Mesenchymal stem cell (in vitro differentiated cells and primary cell): ENCODE measurements at regions not wholly inside any gene's neighbourhood (a gene's known extent, or its start where the extent isn't known, plus 50 kb on each side); places are given as distances from the start of the nearest gene placed in this dataset.

Experiments used
- DNase-seq: peaks from one replicate; pipeline ENCODE4 v3.0.0-alpha.2; 2013
- H2AFZ ChIP-seq: one replicate; pipeline ENCODE4 v1.6.1; 2013; ENCODE audit warnings: low read depth, mild to moderate bottlenecking, control low read depth, inconsistent platforms, low read length, moderate library complexity
- H2AK5ac ChIP-seq: 2 replicates; pipeline ENCODE4 v1.6.1; 2013; ENCODE audit warnings: low read length, moderate library complexity, mild to moderate bottlenecking, inconsistent platforms; ENCODE audit not compliant: severe bottlenecking
- H2BK120ac ChIP-seq: one replicate; pipeline ENCODE4 v1.6.1; 2013; ENCODE audit warnings: low read depth, mild to moderate bottlenecking, inconsistent platforms, low read length, moderate library complexity
- H2BK12ac ChIP-seq, 2 experiments: one replicate each; pipeline ENCODE4 v1.6.1; 2013; ENCODE audit warnings: inconsistent platforms in 2 of 2, low read length in 2 of 2, mild to moderate bottlenecking in 2 of 2, moderate library complexity in 2 of 2, control low read depth in 1 of 2
- H2BK15ac ChIP-seq: one replicate; pipeline ENCODE4 v1.6.1; 2013; ENCODE audit warnings: mild to moderate bottlenecking, low read depth, inconsistent platforms; ENCODE audit not compliant: poor library complexity, severe bottlenecking
- H2BK5ac ChIP-seq: 2 replicates; pipeline ENCODE4 v1.6.1; 2013; ENCODE audit warnings: low read depth, mild to moderate bottlenecking, low read length, control low read depth, inconsistent platforms; ENCODE audit not compliant: poor library complexity, severe bottlenecking
- H3K14ac ChIP-seq, 2 experiments: one replicate each; pipeline ENCODE4 v1.6.1; 2013; ENCODE audit warnings: inconsistent platforms in 2 of 2, low read length in 2 of 2, control low read depth in 1 of 2, mild to moderate bottlenecking in 1 of 2, moderate library complexity in 1 of 2
- H3K18ac ChIP-seq, 2 experiments: one replicate each; pipeline ENCODE4 v1.6.1; 2013; ENCODE audit warnings: inconsistent platforms in 2 of 2, low read length in 2 of 2, control low read depth in 1 of 2, low read depth in 1 of 2, mild to moderate bottlenecking in 1 of 2
- H3K23ac ChIP-seq, 2 experiments: one replicate each; pipeline ENCODE4 v1.6.1; 2013; ENCODE audit warnings: inconsistent platforms in 2 of 2, low read length in 2 of 2, mild to moderate bottlenecking in 2 of 2, moderate library complexity in 2 of 2, control low read depth in 1 of 2
- H3K27ac ChIP-seq: 2 replicates; pipeline ENCODE4 v1.5.1; 2013; ENCODE audit warnings: mild to moderate bottlenecking, moderate library complexity, low read length, control low read depth, inconsistent platforms; ENCODE audit not compliant: poor library complexity, severe bottlenecking
- H3K27me3 ChIP-seq, 2 experiments: 2 replicates each; pipeline versions ENCODE4 v1.6.1 to v1.7.0; 2013; ENCODE audit warnings: low read length in 2 of 2, mild to moderate bottlenecking in 2 of 2, moderate library complexity in 2 of 2, control low read depth in 1 of 2, inconsistent platforms in 1 of 2; ENCODE audit not compliant: control insufficient read depth in 1 of 2, insufficient read depth in 1 of 2
- H3K36me3 ChIP-seq, 2 experiments: 2 replicates each; pipeline versions ENCODE4 v1.6.1 to v1.7.0; 2013; ENCODE audit warnings: low read length in 2 of 2, control low read depth in 1 of 2, inconsistent platforms in 1 of 2, low read depth in 1 of 2, mild to moderate bottlenecking in 1 of 2; ENCODE audit not compliant: insufficient read depth in 2 of 2, control insufficient read depth in 1 of 2
- H3K4ac ChIP-seq, 2 experiments: one replicate each; pipeline ENCODE4 v1.6.1; 2013; ENCODE audit warnings: inconsistent platforms in 2 of 2, low read length in 2 of 2, mild to moderate bottlenecking in 2 of 2, moderate library complexity in 2 of 2, control low read depth in 1 of 2, low read depth in 1 of 2
- H3K4me1 ChIP-seq: 2 replicates; pipeline ENCODE4 v1.6.1; 2013; ENCODE audit warnings: low read depth, low read length, control low read depth; ENCODE audit not compliant: control insufficient read depth, insufficient read depth
- H3K4me2 ChIP-seq: 2 replicates; pipeline ENCODE4 v1.6.1; 2013; ENCODE audit warnings: low read length, mild to moderate bottlenecking, inconsistent platforms; ENCODE audit not compliant: poor library complexity, severe bottlenecking
- H3K4me3 ChIP-seq, 2 experiments: 2 replicates each; pipeline versions ENCODE4 v1.5.1 to v1.7.0; 2013; ENCODE audit warnings: low read length in 2 of 2, mild to moderate bottlenecking in 2 of 2, control low read depth in 1 of 2, low read depth in 1 of 2; ENCODE audit not compliant: insufficient read depth in 1 of 2
- H3K79me1 ChIP-seq: replicated peaks from 2 replicates; pipeline ENCODE4 v1.6.1; 2013; ENCODE audit warnings: mild to moderate bottlenecking, control low read depth, low read length, inconsistent platforms; ENCODE audit not compliant: poor library complexity, severe bottlenecking
- H3K9ac ChIP-seq: 2 replicates; pipeline ENCODE4 v1.7.0; 2013; ENCODE audit warnings: mild to moderate bottlenecking, low read length, moderate library complexity
- H3K9me3 ChIP-seq: 2 replicates; pipeline ENCODE4 v1.7.0; 2013; ENCODE audit warnings: mild to moderate bottlenecking, low read length; ENCODE audit not compliant: control insufficient read depth
- H4K8ac ChIP-seq: one replicate; pipeline ENCODE4 v1.6.1; 2013; ENCODE audit warnings: inconsistent platforms, mild to moderate bottlenecking, low read length, moderate library complexity
- H4K91ac ChIP-seq: one replicate; pipeline ENCODE4 v1.6.1; 2013; ENCODE audit warnings: mild to moderate bottlenecking, low read length, inconsistent platforms
- WGBS: methylation state at CpG from one replicate; pipeline ENCODE4 v1.1.7; 2013; ENCODE audit warnings: mixed read lengths; 5-methylcytosine and 5-hydroxymethylcytosine counted together

- H3K27ac ChIP-seq = no peak overlapping the region
- no peak overlapping the region for H2BK5ac ChIP-seq
- H3K36me3 ChIP-seq = no peaks in the 10 kb centered on the region
- no peak overlapping the region for H3K4ac ChIP-seq
- H3K9me3 ChIP-seq = peaks cover 11% of the 10 kb centered on the region
- H3K18ac ChIP-seq = no peak overlapping the region
- no peak overlapping the region for H2BK120ac ChIP-seq
- no peak overlapping the region for H3K23ac ChIP-seq
- no peak overlapping the region for H2AK5ac ChIP-seq
- peaks cover 7% of the 10 kb centered on the region for H3K4me1 ChIP-seq
- no peak overlapping the region for H4K91ac ChIP-seq
- H3K9ac ChIP-seq = no peak overlapping the region
- no peak overlapping the region for H2AFZ ChIP-seq
- H2BK12ac ChIP-seq = no peak overlapping the region
- no peak overlapping the region for H3K4me3 ChIP-seq
- WGBS = 97% methylated on average over 10 of the region's 10 CpGs
- H3K14ac ChIP-seq = no peak overlapping the region
- H4K8ac ChIP-seq = no peak overlapping the region
- H3K4me2 ChIP-seq = no peak overlapping the region
- peaks cover 5 to 30% of the 10 kb centered on the region in 2 experiments for H3K27me3 ChIP-seq
- no peaks in the 10 kb centered on the region for H3K79me1 ChIP-seq
- H2BK15ac ChIP-seq = no peak overlapping the region
- no peak for DNase-seq
Measured at GRCh38 chr6:6780231-6780630, 191.7 kb downstream of the LY86 start.

- H3K4me2 ChIP-seq = peak overlapping the region; percentile 33
- peaks cover 7% of the 10 kb centered on the region for H3K4me1 ChIP-seq
- 0% methylated on average over 1 of the region's 3 CpGs for WGBS
- H3K9ac ChIP-seq = peak overlapping the region; percentile 25
- no peak overlapping the region for H2BK120ac ChIP-seq
- H2BK5ac ChIP-seq = no peak overlapping the region
- no peaks in the 10 kb centered on the region for H3K36me3 ChIP-seq
- H4K8ac ChIP-seq = no peak overlapping the region
- peaks cover 7% of the 10 kb centered on the region for H3K9me3 ChIP-seq
- no peak overlapping the region for H3K4ac ChIP-seq
- H3K27me3 ChIP-seq = peaks cover 3 to 25% of the 10 kb centered on the region in 2 experiments
- H2BK15ac ChIP-seq = no peak overlapping the region
- H4K91ac ChIP-seq = no peak overlapping the region
- no peak overlapping the region for H2AFZ ChIP-seq
- peak overlapping the region; percentile 62 for H3K27ac ChIP-seq
- H2BK12ac ChIP-seq = no peak overlapping the region
- H3K23ac ChIP-seq = no peak overlapping the region
- no peak overlapping the region for H3K18ac ChIP-seq
- DNase-seq = peak; percentile 92
- H3K14ac ChIP-seq = no peak overlapping the region
- H2AK5ac ChIP-seq = no peak overlapping the region
- peak overlapping the region in 1 of 2 experiments; percentile 61 for H3K4me3 ChIP-seq
- H3K79me1 ChIP-seq = no peaks in the 10 kb centered on the region
Measured at GRCh38 chr6:6781172-6781872, 192.8 kb downstream of the LY86 start.

GRCh38 chr6:6781873-6782227, 193.3 kb downstream of the LY86 start:
- H3K9ac ChIP-seq = peak overlapping the region; percentile 25
- peaks cover 0 to 21% of the 10 kb centered on the region in 2 experiments for H3K27me3 ChIP-seq
- H3K4me2 ChIP-seq = no peak overlapping the region
- H4K8ac ChIP-seq = no peak overlapping the region
- no peak overlapping the region for H2BK120ac ChIP-seq
- peak overlapping the region; percentile 47 for H2AK5ac ChIP-seq
- no peak overlapping the region for H2AFZ ChIP-seq
- no peak overlapping the region for H3K14ac ChIP-seq
- H3K79me1 ChIP-seq = no peaks in the 10 kb centered on the region
- peak overlapping the region; percentile 51 for H3K27ac ChIP-seq
- H3K4ac ChIP-seq = no peak overlapping the region
- no peaks in the 10 kb centered on the region for H3K36me3 ChIP-seq
- peak; percentile 58 for DNase-seq
- no peak overlapping the region for H3K4me3 ChIP-seq
- H2BK12ac ChIP-seq = no peak overlapping the region
- no peak overlapping the region for H3K23ac ChIP-seq
- H3K18ac ChIP-seq = no peak overlapping the region
- H2BK5ac ChIP-seq = no peak overlapping the region
- H2BK15ac ChIP-seq = no peak overlapping the region
- no peak overlapping the region for H4K91ac ChIP-seq
- peaks cover 7% of the 10 kb centered on the region for H3K4me1 ChIP-seq
- peaks cover 2% of the 10 kb centered on the region for H3K9me3 ChIP-seq

GRCh38 chr6:6783721-6784120, 195.2 kb downstream of the LY86 start:
- Histone ChIP-seq H3K4me1 (peaks cover 7% of the 10 kb centered on the region), H3K27me3 (peaks cover 0 to 16% of the 10 kb centered on the region in 2 experiments), H2BK12ac (no peak overlapping the region), H2AFZ (no peak overlapping the region), H3K23ac (no peak overlapping the region), H3K79me1 (no peaks in the 10 kb centered on the region), H2AK5ac (no peak overlapping the region), H2BK15ac (no peak overlapping the region), H3K18ac (no peak overlapping the region), H3K27ac (no peak overlapping the region), H3K36me3 (no peaks in the 10 kb centered on the region), H3K4me3 (no peak overlapping the region), H3K14ac (no peak overlapping the region), H3K4ac (no peak overlapping the region), H3K4me2 (no peak overlapping the region), H2BK5ac (no peak overlapping the region), H4K8ac (no peak overlapping the region), H4K91ac (no peak overlapping the region), H2BK120ac (no peak overlapping the region), H3K9ac (no peak overlapping the region), H3K9me3 (no peaks in the 10 kb centered on the region)
- no CpG with 5 or more reads among the region's 2 CpGs for WGBS
- DNase-seq = peak; percentile 29
